A673 (cell line): ENCODE measurements at regions not wholly inside any gene's neighbourhood (a gene's known extent, or its start where the extent isn't known, plus 50 kb on each side); places are given as distances from the start of the nearest gene placed in this dataset.

Source experiments
- CTCF ChIP-seq: fragments of 300-800, 200-600 bp; sonication (generic); conservative IDR thresholded peaks from 2 replicates; pipeline ENCODE4 v1.5.1; 2017; ENCODE audit warnings: low read depth, mild to moderate bottlenecking, antibody characterized with exemption, low read length, moderate library complexity, mixed read lengths
- EZH2 ChIP-seq: fragments of 200-600 bp; sonication (generic); IDR thresholded peaks from 2 replicates; pipeline ENCODE4 v1.6.1; 2017; ENCODE audit warnings: borderline replicate concordance, low read depth, mild to moderate bottlenecking, mixed read lengths, antibody characterized with exemption, low read length; ENCODE audit not compliant: poor library complexity, severe bottlenecking

GRCh38 chr14:85175556-85175955 is 354.4 kb upstream of the FLRT2 start:
- no peak for TF ChIP-seq CTCF
- TF ChIP-seq EZH2, result no peak
